Occipital lobe (tissue), 1 donor: ENCODE measurements at regions not wholly inside any gene's neighbourhood (a gene's known extent, or its start where the extent isn't known, plus 50 kb on each side); places are given as distances from the start of the nearest gene placed in this dataset.
A peak's percentile ranks its signal among the peaks of the same experiment; 100 is the strongest.

ENCODE experiments used
- DNase-seq: peaks from one replicate; lab custom pipeline; 2025; lab: John Stamatoyannopoulos, UW

DNA sequence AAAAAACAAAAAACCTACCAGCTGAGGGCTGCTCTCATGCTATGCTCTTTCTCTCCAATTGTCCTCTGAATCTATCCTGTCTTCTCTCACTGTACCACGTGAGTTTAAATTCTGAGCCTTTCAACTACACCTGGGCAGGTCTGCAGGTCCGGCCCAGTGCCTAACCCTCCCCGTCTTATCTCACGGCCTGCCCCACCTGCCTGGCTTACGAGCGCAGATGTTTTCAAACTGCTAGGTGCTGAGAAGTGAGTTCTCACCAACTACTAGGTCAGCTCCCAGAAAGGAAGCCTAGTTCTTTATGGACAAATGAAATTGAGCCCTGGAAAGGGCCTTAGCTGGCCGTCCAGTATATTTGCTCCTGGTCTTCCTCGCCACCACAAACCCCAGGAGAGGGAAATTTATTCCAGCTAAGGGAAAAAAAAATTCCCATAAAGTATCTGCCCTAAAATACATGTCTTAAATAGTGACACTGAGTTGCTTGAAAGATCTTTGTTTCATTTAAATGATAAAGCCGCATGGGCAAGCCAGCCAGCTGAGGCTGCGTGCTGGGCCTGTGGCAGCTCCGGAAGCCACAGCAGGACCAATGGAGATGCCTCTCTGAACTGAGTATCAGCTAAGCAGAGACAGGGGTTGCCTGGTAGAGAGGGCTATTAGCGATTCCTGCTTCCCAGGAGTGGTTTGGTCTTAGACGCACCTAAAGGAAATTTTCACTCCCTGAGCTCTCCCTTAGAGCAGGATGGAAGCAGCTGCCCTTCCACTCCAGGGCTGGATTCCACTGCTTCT, 92.5 kb upstream of the NCK2 start:
- no peak for DNase-seq

DNA sequence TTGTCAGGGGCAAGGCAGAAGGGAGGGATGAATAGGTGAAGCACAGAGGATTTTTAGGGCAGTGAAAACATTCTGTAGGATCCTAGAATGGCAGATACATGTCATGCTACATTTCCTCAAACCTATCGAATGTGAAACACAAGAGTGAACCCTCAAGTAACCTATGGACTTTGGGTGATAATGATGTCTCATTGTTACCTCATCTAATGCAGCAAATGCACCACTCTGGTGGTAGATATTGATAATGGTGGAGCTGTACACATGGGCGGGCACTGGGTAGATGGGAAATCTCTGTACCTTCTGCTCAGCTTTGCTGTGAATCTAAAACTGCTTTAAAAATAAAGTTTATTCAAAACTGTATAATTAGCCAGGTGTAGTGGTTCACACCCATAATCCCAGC, 95.2 kb upstream of the NCK2 start:
- DNase-seq: no peak

DNA sequence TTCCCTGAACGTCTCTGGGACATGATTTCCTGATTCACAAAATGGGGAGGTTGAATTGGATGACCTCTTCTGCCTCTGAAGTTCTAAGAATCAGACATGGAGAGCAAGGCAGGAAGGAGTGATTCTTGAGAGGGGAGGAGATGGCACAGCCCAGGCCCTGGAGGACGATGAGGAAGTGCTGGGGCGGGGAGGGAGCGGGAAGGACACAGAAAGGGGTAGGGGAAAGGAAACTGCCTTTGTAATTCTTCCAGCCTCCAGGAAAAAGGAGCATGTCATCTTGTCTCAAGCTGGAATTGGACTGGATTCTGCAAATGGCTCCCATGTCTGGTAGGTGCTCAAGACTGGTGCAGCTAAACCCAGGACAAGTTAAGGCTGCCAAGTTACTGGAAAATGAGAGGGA, 97.0 kb upstream of the NCK2 start:
- DNase-seq: no peak

DNA sequence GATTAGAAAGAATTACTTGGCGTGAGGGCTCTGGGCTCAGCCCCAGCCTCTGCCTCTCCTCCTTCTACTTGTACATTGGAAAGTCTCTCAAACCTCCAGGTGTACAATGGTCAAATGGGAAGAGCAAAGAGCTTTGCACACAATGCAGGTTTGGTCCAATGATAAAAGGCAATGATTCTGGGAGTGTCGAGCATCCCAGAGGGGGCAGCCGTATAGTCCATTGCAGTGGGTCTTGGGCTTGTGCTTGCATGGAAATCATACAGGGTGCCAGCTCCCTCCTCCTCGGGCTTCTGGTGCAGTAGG, 98.0 kb upstream of the NCK2 start:
- no peak for DNase-seq

GRCh38 chr2:105645938-105646773, 98.6 kb upstream of the NCK2 start:
- no peak for DNase-seq

GRCh38 chr2:105645031-105645937, 99.4 kb upstream of the NCK2 start:
- DNase-seq: no peak

DNA sequence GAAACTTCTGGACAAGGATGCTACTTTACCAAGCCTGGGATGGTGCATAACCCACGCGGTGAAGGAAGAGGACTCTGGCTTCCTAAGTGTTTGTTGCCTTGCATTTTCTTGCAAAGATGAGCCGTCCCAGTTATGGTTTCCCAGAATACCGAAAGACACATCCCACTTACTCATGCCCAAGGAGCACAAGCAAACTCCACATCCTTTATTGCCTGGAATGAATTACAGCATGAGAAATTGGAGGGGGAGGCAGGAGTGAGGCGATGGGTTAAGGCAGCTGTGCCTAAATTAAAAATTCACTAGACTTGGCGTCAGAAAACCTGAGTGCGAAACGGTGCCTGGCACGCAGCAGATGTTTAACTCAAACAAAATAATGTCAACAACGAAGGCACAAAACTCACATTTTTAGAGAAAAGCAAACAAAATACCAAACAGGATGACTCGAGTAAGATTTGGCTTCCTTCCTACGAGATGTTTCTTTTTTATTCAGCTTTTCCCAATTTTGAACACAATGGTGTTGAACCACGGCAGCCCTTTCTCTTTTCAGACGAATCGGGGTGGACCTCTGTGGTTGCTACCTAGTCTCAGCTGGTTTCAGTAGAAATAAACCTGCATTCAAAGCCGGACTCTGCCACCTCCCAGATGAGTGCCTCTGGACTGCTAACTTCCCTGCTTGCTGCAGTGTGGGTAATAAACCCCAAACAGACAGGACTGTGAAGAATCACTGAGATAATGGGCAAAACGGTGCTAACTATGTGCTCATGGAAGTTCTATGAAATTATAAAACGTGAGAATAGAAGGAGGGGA, 100.3 kb upstream of the NCK2 start:
- peak; percentile 40 for DNase-seq

DNA sequence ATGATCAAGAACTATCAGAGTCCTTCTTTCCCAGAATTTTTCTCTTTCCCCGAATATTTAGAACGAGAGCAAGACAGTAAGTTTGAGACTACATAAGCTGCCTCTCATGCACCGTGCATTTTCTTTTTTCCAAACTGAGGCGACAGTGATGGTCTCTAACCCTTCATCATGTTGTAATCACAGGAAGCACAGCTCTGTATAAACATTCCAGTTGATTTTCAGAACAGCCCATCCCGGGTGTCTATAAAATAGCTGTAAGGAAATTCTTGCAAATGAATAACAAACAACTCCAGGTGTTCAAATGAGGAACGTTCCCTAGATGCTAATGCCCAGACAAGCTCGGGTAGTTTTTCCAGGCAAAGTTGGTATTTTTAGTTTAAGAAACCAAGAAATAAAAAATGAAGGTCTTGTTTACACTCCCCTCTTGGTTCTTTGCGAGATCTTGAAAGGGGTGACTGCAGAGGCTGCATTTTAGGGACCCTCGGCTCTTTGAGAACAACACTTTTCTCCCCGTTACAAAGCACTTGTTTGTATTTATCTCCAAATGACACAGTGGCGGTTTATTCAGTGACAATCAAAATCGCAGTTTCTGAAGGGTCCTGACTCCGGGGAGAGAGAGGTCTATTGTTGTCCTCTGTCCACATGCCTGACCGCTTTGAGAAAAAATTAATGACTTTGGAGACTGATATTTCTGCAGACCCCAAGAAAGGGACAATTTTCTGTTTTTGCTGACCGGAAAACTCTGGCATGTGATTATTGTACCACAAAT, 101.1 kb upstream of the NCK2 start:
- DNase-seq: no peak

- peak; percentile 72 for DNase-seq
Measured at GRCh38 chr2:105641389-105641811, 103.3 kb upstream of the NCK2 start.

DNA sequence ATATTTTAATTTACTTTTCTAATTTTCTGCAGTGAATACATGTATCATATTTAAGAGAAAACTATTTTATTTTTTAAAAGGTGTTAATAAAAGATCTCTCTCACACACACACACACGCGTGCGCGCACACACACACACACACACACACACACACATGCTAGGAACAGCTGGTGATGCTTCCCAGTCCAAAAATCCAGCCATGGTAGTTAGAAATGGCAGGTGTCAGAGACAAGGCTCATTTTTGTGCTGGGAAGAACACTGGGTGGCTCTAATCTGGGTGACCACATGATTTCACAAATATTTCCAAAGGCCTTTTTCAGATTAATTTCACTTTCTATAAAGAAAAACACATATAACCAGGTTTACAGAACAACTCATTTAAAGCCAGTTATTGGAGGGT, 104.5 kb upstream of the NCK2 start:
- DNase-seq: no peak

- no peak for DNase-seq
Measured at GRCh38 chr2:105636109-105636740, 108.5 kb upstream of the NCK2 start.

- no peak for DNase-seq
Measured at GRCh38 chr2:105635564-105635963, 109.1 kb upstream of the NCK2 start.

DNA sequence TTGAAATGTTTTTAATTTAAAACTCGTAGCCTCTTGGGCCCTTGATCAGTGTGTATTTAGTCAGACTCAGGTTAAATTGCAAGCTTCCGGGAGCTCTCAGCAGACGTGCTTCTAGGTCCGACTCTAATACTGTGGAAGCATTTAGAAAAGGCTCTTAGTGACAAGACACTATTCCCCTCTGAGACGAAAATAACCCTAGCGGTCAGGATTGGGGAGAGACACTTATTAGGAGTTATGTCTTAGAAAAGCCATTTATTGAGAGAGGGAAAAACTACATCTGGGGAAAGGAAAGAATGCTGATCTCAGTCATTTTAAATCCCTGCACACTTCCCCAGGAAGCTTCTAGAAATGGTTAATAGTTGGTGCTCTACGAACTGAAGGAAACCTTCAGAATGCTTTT, 110.5 kb upstream of the NCK2 start:
- DNase-seq: no peak

- no peak for DNase-seq
Measured at GRCh38 chr2:105631922-105632321, 112.8 kb upstream of the NCK2 start.

DNA sequence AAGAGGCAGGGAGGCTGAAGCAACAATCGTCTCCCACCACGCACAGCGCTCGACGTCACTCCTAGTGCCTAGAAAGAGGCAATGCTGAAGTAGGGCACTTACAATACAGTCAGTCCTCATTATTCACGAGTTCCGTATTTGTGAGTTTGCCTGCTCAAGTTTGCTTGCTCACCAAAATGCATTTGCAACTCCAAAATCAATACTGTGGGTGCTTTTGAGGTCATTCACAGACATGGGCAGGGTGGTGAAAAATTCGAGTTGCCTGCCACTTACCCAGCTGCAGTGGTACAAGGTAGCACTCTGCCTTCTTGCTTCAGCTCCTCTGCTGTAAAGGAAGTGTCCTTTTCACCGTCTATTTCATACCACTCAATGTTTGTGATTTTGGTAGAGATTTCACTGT, 113.7 kb upstream of the NCK2 start:
- DNase-seq: no peak

DNA sequence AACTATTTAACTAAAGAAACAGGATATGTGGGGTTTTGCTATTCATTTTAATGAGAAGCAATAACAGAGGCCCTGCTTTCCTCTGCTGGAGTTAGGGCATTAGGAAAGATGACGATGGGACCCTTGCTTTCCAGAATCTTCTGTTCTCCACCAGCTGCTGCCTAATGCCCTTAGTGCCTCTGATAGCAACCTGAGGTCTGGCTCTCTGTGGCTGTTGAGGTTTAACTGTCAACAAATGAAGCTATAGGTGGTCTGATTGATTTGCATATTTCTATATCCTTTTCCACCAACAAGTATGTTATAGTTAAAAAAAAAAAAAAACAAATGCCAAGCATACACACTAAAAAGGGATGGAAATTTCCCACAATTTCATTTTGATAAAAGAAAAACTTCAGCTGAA, 115.1 kb upstream of the NCK2 start:
- no peak for DNase-seq

DNA sequence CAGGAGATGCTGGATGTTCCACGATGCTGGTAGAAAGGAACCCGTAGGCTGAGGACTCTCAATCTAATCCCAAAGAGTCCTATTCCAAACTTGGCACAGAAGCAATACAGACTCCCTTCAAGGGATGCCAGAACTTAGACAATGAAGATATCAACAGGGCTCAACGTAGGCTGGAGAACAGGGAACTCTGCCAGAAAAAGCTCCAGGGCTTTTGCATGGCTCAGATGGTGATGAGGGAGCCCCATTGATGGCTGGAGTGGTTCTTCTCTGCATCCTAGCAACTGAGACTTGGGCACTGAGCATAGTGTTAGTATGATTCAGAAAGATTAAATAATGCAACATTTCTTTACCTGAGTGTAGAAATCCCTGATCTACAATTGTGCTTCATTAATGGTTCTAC, 117.2 kb upstream of the NCK2 start:
- DNase-seq: peak; percentile 60

GRCh38 chr2:105626966-105627340, 117.8 kb upstream of the NCK2 start:
- no peak for DNase-seq

GRCh38 chr2:105626212-105626965, 118.3 kb upstream of the NCK2 start:
- DNase-seq: no peak
